GM23338 (cell line): ENCODE measurements at regions not wholly inside any gene's neighbourhood (a gene's known extent, or its start where the extent isn't known, plus 50 kb on each side); places are given as distances from the start of the nearest gene placed in this dataset.

Experiments
- CREB1 ChIP-seq: fragments of 250-450 bp; sonication (Bioruptor Pico); IDR thresholded peaks from 2 replicates; pipeline ENCODE4 v1.5.0; 2020; ENCODE audit warnings: low read depth, mild to moderate bottlenecking, moderate library complexity
- CTCF ChIP-seq, 2 experiments: fragments of 200-600 bp in 1 of 2; sonication (generic) in 1 of 2; conservative IDR thresholded peaks; 2 replicates each; pipeline versions ENCODE4 v1.5.1 to v1.6.1; 2016 to 2017; ENCODE audit warnings: antibody characterized with exemption in 2 of 2, low read depth in 2 of 2, mild to moderate bottlenecking in 2 of 2, moderate library complexity in 1 of 2
- EZH2 ChIP-seq: fragments of 200-600 bp; sonication (generic); IDR thresholded peaks from one replicate; pipeline ENCODE4 v1.8.0; 2017; ENCODE audit warnings: antibody characterized with exemption, mild to moderate bottlenecking, low read depth; ENCODE audit not compliant: unreplicated experiment
- EZH2phosphoT487 ChIP-seq: fragments of 200-600 bp; sonication (generic); IDR thresholded peaks from one replicate; pipeline ENCODE4 v1.8.1; 2018; ENCODE audit warnings: antibody characterized with exemption; ENCODE audit not compliant: unreplicated experiment
- NANOG ChIP-seq: IDR thresholded peaks from 2 replicates; pipeline ENCODE4 v1.6.1; 2016; ENCODE audit warnings: antibody characterized with exemption, borderline replicate concordance
- POLR2AphosphoS5 ChIP-seq: IDR thresholded peaks from 2 replicates; pipeline ENCODE4 v1.6.1; 2016; ENCODE audit warnings: antibody characterized with exemption, low read depth
- REST ChIP-seq: IDR thresholded peaks from one replicate; pipeline ENCODE4 v1.6.1; 2018; ENCODE audit warnings: antibody characterized with exemption; ENCODE audit not compliant: unreplicated experiment
- ZNF114 ChIP-seq: fragments of 250-450 bp; sonication (Bioruptor Pico); IDR thresholded peaks from 2 replicates; pipeline ENCODE4 v1.5.0; 2020; ENCODE audit warnings: mild to moderate bottlenecking, moderate library complexity
- ZNF331 ChIP-seq: fragments of 250-450 bp; sonication (Bioruptor Pico); IDR thresholded peaks from 2 replicates; pipeline ENCODE4 v1.5.0; 2020; ENCODE audit warnings: low read depth, mild to moderate bottlenecking, moderate library complexity

GRCh38 chr11:104339380-104339831 lies 175.5 kb upstream of the PDGFD start:
- TF ChIP-seq CTCF (conservative IDR thresholded peaks at IDR 0.05; ENCODE audit: low read depth in 2 of 2) (no peak), EZH2 (no peak), REST (no peak), EZH2phosphoT487 (no peak), POLR2AphosphoS5 (no peak), ZNF114 (no peak), CREB1 (CRISPR knock-in tag) (no peak), NANOG (no peak), ZNF331 (CRISPR knock-in tag) (no peak)
